Endodermal cell (in vitro differentiated cells): ENCODE measurements at regions not wholly inside any gene's neighbourhood (a gene's known extent, or its start where the extent isn't known, plus 50 kb on each side); places are given as distances from the start of the nearest gene placed in this dataset.

Experiments used
- DNase-seq: peaks from one replicate; pipeline ENCODE4 v3.0.0-alpha.2; 2017
- H3K27ac ChIP-seq: 2 replicates; pipeline ENCODE4 v1.5.1; 2013; ENCODE audit warnings: mild to moderate bottlenecking, low read depth, low read length, moderate library complexity
- H3K27me3 ChIP-seq: 2 replicates; pipeline ENCODE4 v1.6.1; 2013; ENCODE audit warnings: mild to moderate bottlenecking, low read length, moderate library complexity; ENCODE audit not compliant: insufficient read depth, control insufficient read depth, poor library complexity, severe bottlenecking
- H3K36me3 ChIP-seq: 2 replicates; pipeline ENCODE4 v1.7.0; 2013; ENCODE audit warnings: mild to moderate bottlenecking, low read length, moderate library complexity; ENCODE audit not compliant: control insufficient read depth, insufficient read depth
- H3K4me1 ChIP-seq: one replicate; pipeline ENCODE4 v1.7.0; 2013; ENCODE audit warnings: low read length; ENCODE audit not compliant: control insufficient read depth, insufficient read depth
- H3K4me3 ChIP-seq: 2 replicates; pipeline ENCODE4 v1.5.1; 2013; ENCODE audit warnings: mild to moderate bottlenecking, low read length, moderate library complexity
- H3K9ac ChIP-seq: 2 replicates; pipeline ENCODE4 v1.6.1; 2013; ENCODE audit warnings: mild to moderate bottlenecking, low read length, moderate library complexity; ENCODE audit not compliant: poor library complexity, severe bottlenecking; ENCODE audit errors: extremely low read depth
- H3K9me3 ChIP-seq: 2 replicates; pipeline ENCODE4 v1.6.1; 2013; ENCODE audit warnings: mild to moderate bottlenecking, low read length, moderate library complexity; ENCODE audit not compliant: control insufficient read depth
- H3K27ac Mint-ChIP-seq: 2 replicates; pipeline ENCODE4 v1.8.0; 2020; ENCODE audit warnings: mixed read lengths
- H3K27me3 Mint-ChIP-seq: 2 replicates; pipeline ENCODE4 v1.8.0; 2021; ENCODE audit warnings: mild to moderate bottlenecking, mixed read lengths; ENCODE audit not compliant: insufficient read depth
- H3K36me3 Mint-ChIP-seq: 2 replicates; pipeline ENCODE4 v1.8.0; 2020; ENCODE audit warnings: low read depth, mixed read lengths
- H3K4me1 Mint-ChIP-seq: 2 replicates; pipeline ENCODE4 v1.8.0; 2020; ENCODE audit warnings: mixed read lengths
- H3K4me3 Mint-ChIP-seq: 2 replicates; pipeline ENCODE4 v1.8.0; 2020; ENCODE audit warnings: mild to moderate bottlenecking, moderate library complexity, mixed read lengths
- H3K9me3 Mint-ChIP-seq: 2 replicates; pipeline ENCODE4 v1.8.0; 2020; ENCODE audit warnings: mild to moderate bottlenecking, mixed read lengths
- CTCF ChIP-seq: fragments of 200-600 bp; sonication (generic); conservative IDR thresholded peaks from 2 replicates; pipeline ENCODE4 v1.5.0; 2021; ENCODE audit warnings: antibody characterized with exemption, mild to moderate bottlenecking
- WGBS, 2 experiments: methylation state at CpG; one replicate each; pipeline versions ENCODE4 v1.1.5 to v1.1.7; 2013; ENCODE audit warnings: missing lambda C conversion rate in 2 of 2, mixed read lengths in 1 of 2; ENCODE audit not compliant: insufficient coverage in 1 of 2, insufficient read length in 1 of 2; 5-methylcytosine and 5-hydroxymethylcytosine counted together

- no peak for TF ChIP-seq CTCF
- Histone ChIP-seq H3K9ac (no peak overlapping the region), H3K4me3 (no peak overlapping the region), H3K4me1 (no peaks in the 10 kb centered on the region), H3K27me3 (no peaks in the 10 kb centered on the region), H3K27ac (no peak overlapping the region), H3K9me3 (peaks cover 11% of the 10 kb centered on the region), H3K36me3 (no peaks in the 10 kb centered on the region)
- WGBS, 2 experiments: 93 to 96% methylated on average over 2 to 4 of the region's 4 CpGs
- Mint-ChIP-seq H3K9me3 (no peaks in the 10 kb centered on the region), H3K36me3 (no peaks in the 10 kb centered on the region), H3K4me1 (no peaks in the 10 kb centered on the region), H3K4me3 (no peak overlapping the region), H3K27ac (no peak overlapping the region), H3K27me3 (no peaks in the 10 kb centered on the region)
- no peak for DNase-seq
Observed at GRCh38 chr2:196367633-196368032, 196.3 kb upstream of the STK17B start.

- Histone ChIP-seq H3K9me3 (peaks cover 11% of the 10 kb centered on the region), H3K4me1 (no peaks in the 10 kb centered on the region), H3K36me3 (no peaks in the 10 kb centered on the region), H3K27ac (no peak overlapping the region), H3K27me3 (no peaks in the 10 kb centered on the region), H3K4me3 (no peak overlapping the region), H3K9ac (no peak overlapping the region)
- Mint-ChIP-seq H3K27me3 (no peaks in the 10 kb centered on the region), H3K4me1 (no peaks in the 10 kb centered on the region), H3K27ac (no peak overlapping the region), H3K4me3 (no peak overlapping the region), H3K36me3 (no peaks in the 10 kb centered on the region), H3K9me3 (no peaks in the 10 kb centered on the region)
- TF ChIP-seq CTCF: no peak
- WGBS, 2 experiments: 88 to 90% methylated on average over 1 to 2 of the region's 2 CpGs
- DNase-seq: no peak
Observed at GRCh38 chr2:196368546-196369225, 197.3 kb upstream of the STK17B start.

GRCh38 chr2:196369967-196370366 lies 198.6 kb upstream of the STK17B start:
- DNase-seq: no peak
- H3K36me3 ChIP-seq: no peaks in the 10 kb centered on the region
- Mint-ChIP-seq H3K4me1 (no peaks in the 10 kb centered on the region), H3K9me3 (no peaks in the 10 kb centered on the region), H3K27me3 (no peaks in the 10 kb centered on the region), H3K27ac (no peak overlapping the region), H3K4me3 (no peak overlapping the region), H3K36me3 (no peaks in the 10 kb centered on the region)
- H3K9me3 ChIP-seq: peaks cover 11% of the 10 kb centered on the region
- WGBS, 2 experiments: 85% methylated on average over 1 of the region's 1 CpG; no CpG with 5 or more reads in 1 of the 2 experiments
- no peaks in the 10 kb centered on the region for H3K4me1 ChIP-seq
- H3K27ac ChIP-seq: no peak overlapping the region
- H3K4me3 ChIP-seq: no peak overlapping the region
- TF ChIP-seq CTCF: no peak
- no peaks in the 10 kb centered on the region for H3K27me3 ChIP-seq
- H3K9ac ChIP-seq: no peak overlapping the region
